Chondrocyte (in vitro differentiated cells): ENCODE measurements at regions not wholly inside any gene's neighbourhood (a gene's known extent, or its start where the extent isn't known, plus 50 kb on each side); places are given as distances from the start of the nearest gene placed in this dataset.

Experiments
- DNase-seq: peaks from one replicate; pipeline ENCODE4 v3.0.0; 2021; ENCODE audit warnings: mixed read lengths, low spot score
- H3K27ac Mint-ChIP-seq: one replicate; pipeline ENCODE4 v1.8.0; 2021; ENCODE audit warnings: mild to moderate bottlenecking, moderate library complexity, mixed read lengths; ENCODE audit not compliant: unreplicated experiment
- H3K27me3 Mint-ChIP-seq: 2 replicates; pipeline ENCODE4 v1.8.0; 2021; ENCODE audit warnings: low read depth, mixed read lengths
- H3K36me3 Mint-ChIP-seq: 2 replicates; pipeline ENCODE4 v1.8.0; 2021; ENCODE audit warnings: low read depth, mixed read lengths
- H3K4me1 Mint-ChIP-seq: 2 replicates; pipeline ENCODE4 v1.8.0; 2021; ENCODE audit warnings: low read depth, mild to moderate bottlenecking, mixed read lengths
- H3K4me3 Mint-ChIP-seq: one replicate; pipeline ENCODE4 v1.8.0; 2021; ENCODE audit warnings: mild to moderate bottlenecking, moderate library complexity, mixed read lengths; ENCODE audit not compliant: unreplicated experiment
- H3K9me3 Mint-ChIP-seq: 2 replicates; pipeline ENCODE4 v1.8.0; 2021; ENCODE audit warnings: low read depth, mixed read lengths
- TF ChIP-seq, protein P1 (sequence below): fragments of 200-600 bp; sonication (generic); IDR thresholded peaks from 2 replicates; pipeline ENCODE4 v1.5.0; 2021; ENCODE audit warnings: antibody characterized with exemption, mild to moderate bottlenecking, moderate library complexity

DNA sequence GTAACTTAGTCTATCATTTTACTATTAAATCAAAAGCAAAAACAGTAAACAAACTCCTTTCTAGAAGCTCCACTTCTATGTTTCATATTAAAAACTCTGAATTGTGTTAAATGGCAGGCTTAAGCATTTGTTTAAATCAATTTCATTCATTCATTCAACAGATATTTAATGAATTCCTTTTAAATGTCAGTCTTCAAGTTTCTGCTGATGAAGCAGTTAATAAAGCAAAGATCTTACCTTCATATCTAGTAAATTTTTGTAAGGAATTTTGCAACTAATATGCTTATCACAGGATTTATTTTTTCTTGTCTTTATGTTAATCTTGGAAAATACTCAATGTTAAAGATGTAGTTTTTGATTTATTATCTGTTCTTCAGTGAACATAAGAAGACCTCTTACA lies 54.1 kb upstream of the RGS18 start:
- DNase-seq: no peak
- Mint-ChIP-seq H3K4me1 (peaks cover 16% of the 10 kb centered on the region), H3K27me3 (no peaks in the 10 kb centered on the region), H3K9me3 (peaks cover 2% of the 10 kb centered on the region), H3K27ac (no peak overlapping the region), H3K4me3 (no peak overlapping the region), H3K36me3 (no peaks in the 10 kb centered on the region)
- TF ChIP-seq, protein P1, sequence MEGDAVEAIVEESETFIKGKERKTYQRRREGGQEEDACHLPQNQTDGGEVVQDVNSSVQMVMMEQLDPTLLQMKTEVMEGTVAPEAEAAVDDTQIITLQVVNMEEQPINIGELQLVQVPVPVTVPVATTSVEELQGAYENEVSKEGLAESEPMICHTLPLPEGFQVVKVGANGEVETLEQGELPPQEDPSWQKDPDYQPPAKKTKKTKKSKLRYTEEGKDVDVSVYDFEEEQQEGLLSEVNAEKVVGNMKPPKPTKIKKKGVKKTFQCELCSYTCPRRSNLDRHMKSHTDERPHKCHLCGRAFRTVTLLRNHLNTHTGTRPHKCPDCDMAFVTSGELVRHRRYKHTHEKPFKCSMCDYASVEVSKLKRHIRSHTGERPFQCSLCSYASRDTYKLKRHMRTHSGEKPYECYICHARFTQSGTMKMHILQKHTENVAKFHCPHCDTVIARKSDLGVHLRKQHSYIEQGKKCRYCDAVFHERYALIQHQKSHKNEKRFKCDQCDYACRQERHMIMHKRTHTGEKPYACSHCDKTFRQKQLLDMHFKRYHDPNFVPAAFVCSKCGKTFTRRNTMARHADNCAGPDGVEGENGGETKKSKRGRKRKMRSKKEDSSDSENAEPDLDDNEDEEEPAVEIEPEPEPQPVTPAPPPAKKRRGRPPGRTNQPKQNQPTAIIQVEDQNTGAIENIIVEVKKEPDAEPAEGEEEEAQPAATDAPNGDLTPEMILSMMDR: no peak

DNA sequence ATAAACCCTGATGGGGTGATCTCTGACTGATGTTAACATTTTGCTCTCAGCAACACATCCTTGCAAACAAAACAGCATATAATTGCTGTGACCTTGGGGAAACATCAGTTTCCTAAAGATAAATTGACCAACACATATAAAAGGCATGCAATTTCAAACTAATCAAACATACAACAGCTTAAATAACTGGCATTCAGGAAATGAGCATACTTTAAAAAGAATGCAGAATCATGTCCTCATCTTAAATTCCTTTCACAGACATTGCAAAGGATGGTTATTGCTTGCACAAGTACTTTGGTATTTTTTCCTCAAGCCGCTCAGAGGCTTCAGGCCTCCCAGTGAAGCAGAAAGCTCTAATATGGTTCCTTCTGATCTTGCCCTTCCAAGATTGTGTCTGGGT lies 53.4 kb upstream of the RGS18 start:
- TF ChIP-seq, protein P1: no peak
- H3K4me1 Mint-ChIP-seq: peaks cover 16% of the 10 kb centered on the region
- no peak overlapping the region for H3K4me3 Mint-ChIP-seq
- peaks cover 2% of the 10 kb centered on the region for H3K9me3 Mint-ChIP-seq
- no peak for DNase-seq
- H3K36me3 Mint-ChIP-seq: no peaks in the 10 kb centered on the region
- peak overlapping the region; percentile 60 for H3K27ac Mint-ChIP-seq
- H3K27me3 Mint-ChIP-seq: no peaks in the 10 kb centered on the region

DNA sequence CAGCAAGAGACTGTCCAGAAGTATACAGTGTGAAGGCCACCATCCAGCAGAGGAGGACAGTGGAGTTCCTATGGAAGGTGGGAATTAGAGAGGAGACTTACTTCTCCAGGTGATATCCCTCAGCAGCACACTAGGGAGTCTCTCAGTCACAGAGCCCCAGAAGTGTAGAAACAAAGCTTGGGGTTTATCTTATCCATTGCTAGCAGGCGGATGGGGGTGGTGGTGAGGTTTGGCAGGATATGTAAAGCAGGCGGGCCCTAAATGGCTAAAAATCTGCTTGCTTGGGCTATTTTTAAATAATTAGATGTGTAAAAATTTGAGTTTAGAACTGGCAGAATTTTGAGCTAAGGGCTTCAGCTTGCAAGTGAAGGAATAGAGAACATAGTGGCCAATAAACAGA lies 50.1 kb upstream of the RGS18 start:
- H3K36me3 Mint-ChIP-seq: no peaks in the 10 kb centered on the region
- peaks cover 16% of the 10 kb centered on the region for H3K4me1 Mint-ChIP-seq
- H3K27me3 Mint-ChIP-seq: no peaks in the 10 kb centered on the region
- H3K27ac Mint-ChIP-seq: no peak overlapping the region
- H3K9me3 Mint-ChIP-seq: no peaks in the 10 kb centered on the region
- no peak overlapping the region for H3K4me3 Mint-ChIP-seq
- TF ChIP-seq, protein P1: no peak
- DNase-seq: no peak
